GM12878 (cell line): ENCODE measurements at regions not wholly inside any gene's neighbourhood (a gene's known extent, or its start where the extent isn't known, plus 50 kb on each side); places are given as distances from the start of the nearest gene placed in this dataset.

ENCODE experiments used
- ATAC-seq: fragments of 200-7000 bp; cut with Tn5 transposase; 3 replicates; pipeline ENCODE4 v1.9.1; 2020; ENCODE audit warnings: mild to moderate bottlenecking, moderate library complexity
- BruUV-seq: library from RNA; stranded (reverse); fragments of 400-500 nt; replicated peaks from 2 replicates; lab custom pipeline; 2021; lab: Mats Ljungman, UMichigan
- CTCF ChIA-PET: fragments of 300-600 bp; sonication (Branson Sonifier 250); formaldehyde crosslinking; extraction: SDS; loops from one replicate; lab custom pipeline; 2021; ENCODE audit warnings: inconsistent platforms; lab: Yijun Ruan, JAX
- POLR2A ChIA-PET: fragments of 350-600 bp; formaldehyde crosslinking; extraction: SDS; loops from one replicate; lab custom pipeline; 2021; ENCODE audit warnings: inconsistent platforms; lab: Charles Lee
- RAD21 ChIA-PET: fragments of 300-600 bp; sonication (Branson Sonifier 250); formaldehyde crosslinking; loops from one replicate; lab custom pipeline; 2023; ENCODE audit warnings: antibody characterized with exemption; ENCODE audit not compliant: unreplicated experiment; lab: Charles Lee
- SMC1A ChIA-PET: fragments of 300-600 bp; sonication (Branson Sonifier 250); formaldehyde crosslinking; loops from one replicate; lab custom pipeline; 2023; ENCODE audit not compliant: unreplicated experiment, uncharacterized antibody; lab: Charles Lee
- DNase-seq: peaks from one replicate; pipeline ENCODE4 v3.0.0-alpha.2; 2011; ENCODE audit warnings: low read depth, low spot score
- FAIRE-seq: peaks from 3 replicates; lab custom pipeline; 2011; peaks lifted over from hg19 to GRCh38; lab: Jason Lieb, UNC
- H2AFZ ChIP-seq: 2 replicates; pipeline ENCODE4 v1.6.0; 2011; ENCODE audit warnings: low read depth, low read length, control low read depth; ENCODE audit not compliant: control insufficient read depth
- H3K27ac ChIP-seq: 2 replicates; pipeline ENCODE4 v1.5.1; 2011; ENCODE audit warnings: control low read depth; ENCODE audit not compliant: control insufficient read depth, insufficient read depth
- H3K27me3 ChIP-seq, 2 experiments: replicated peaks in 1 of 2; 2 replicates each; pipeline versions ENCODE4 v1.6.0 to v1.6.1; 2011; ENCODE audit warnings: low read length in 1 of 2; ENCODE audit not compliant: control insufficient read depth in 2 of 2, insufficient read depth in 2 of 2
- H3K36me3 ChIP-seq, 2 experiments: 2 replicates each; pipeline ENCODE4 v1.5.1; 2011; ENCODE audit warnings: low read length in 1 of 2; ENCODE audit not compliant: control insufficient read depth in 2 of 2, insufficient read depth in 2 of 2
- H3K4me1 ChIP-seq: 2 replicates; pipeline ENCODE4 v1.6.1; 2011; ENCODE audit warnings: mild to moderate bottlenecking, low read length, moderate library complexity, mixed read lengths; ENCODE audit not compliant: control insufficient read depth, insufficient read depth
- H3K4me2 ChIP-seq: 2 replicates; pipeline ENCODE4 v1.6.0; 2011; ENCODE audit warnings: control low read depth; ENCODE audit not compliant: control insufficient read depth, insufficient read depth
- H3K4me3 ChIP-seq: fragments of 200-600 bp; sonication (generic); 2 replicates; pipeline ENCODE4 v1.5.1; 2016
- H3K79me2 ChIP-seq: 2 replicates; pipeline ENCODE4 v1.6.0; 2011; ENCODE audit warnings: low read length; ENCODE audit not compliant: control insufficient read depth, insufficient read depth
- H3K9ac ChIP-seq: 2 replicates; pipeline ENCODE4 v1.8.0; 2011; ENCODE audit warnings: low read length, control low read depth, mixed read lengths; ENCODE audit not compliant: control insufficient read depth, insufficient read depth
- H3K9me3 ChIP-seq: replicated peaks from 3 replicates; pipeline ENCODE4 v1.5.1; 2011; ENCODE audit warnings: mild to moderate bottlenecking, low read length; ENCODE audit not compliant: control insufficient read depth, insufficient read depth
- H4K20me1 ChIP-seq: 2 replicates; pipeline ENCODE4 v1.6.0; 2011; ENCODE audit not compliant: control insufficient read depth, insufficient read depth
- CEBPB ChIP-seq, 2 experiments: fragments of 150-350 bp in 1 of 2; IDR thresholded peaks; 2 replicates each; pipeline ENCODE4 v1.6.1; 2012 to 2014; ENCODE audit warnings: low read depth in 2 of 2, low read length in 2 of 2, borderline replicate concordance in 1 of 2, inconsistent platforms in 1 of 2
- NR2F1 ChIP-seq: fragments of 450-650 bp; conservative IDR thresholded peaks from 2 replicates; pipeline ENCODE4 v1.6.1; 2017; ENCODE audit warnings: mild to moderate bottlenecking
- RAD21 ChIP-seq: IDR thresholded peaks from 2 replicates; pipeline ENCODE4 v1.6.1; 2011; ENCODE audit warnings: mild to moderate bottlenecking, low read depth, low read length, moderate library complexity; ENCODE audit not compliant: insufficient read depth
- ZNF24 ChIP-seq: fragments of 450-650 bp; IDR thresholded peaks from 2 replicates; pipeline ENCODE4 v1.6.1; 2017; ENCODE audit warnings: antibody characterized with exemption, mild to moderate bottlenecking
- WGBS: methylation state at CpG from one replicate; pipeline ENCODE4 v1.1.6; 2016; ENCODE audit warnings: low lambda C conversion rate; ENCODE audit not compliant: insufficient replicate concordance, insufficient coverage; ENCODE audit errors: missing lambda C conversion rate; 5-methylcytosine and 5-hydroxymethylcytosine counted together
- in situ Hi-C: fragments of 300-500 bp; cut with MboI; formaldehyde crosslinking; loops from 9 replicates; pipeline ENCODE4 v1.14.3; 2018; ENCODE audit warnings: mixed read lengths
- intact Hi-C: fragments of 100-400 bp; cut with micrococcal nuclease; formaldehyde crosslinking; loops from one replicate; pipeline ENCODE4 v1.14.2; 2022; ENCODE audit not compliant: unreplicated experiment
- TF ChIP-seq, protein P1 (sequence below): IDR thresholded peaks from 2 replicates; pipeline ENCODE4 v1.6.1; 2012; ENCODE audit warnings: improper control_type of control experiment, low read depth, low read length; ENCODE audit not compliant: insufficient replicate concordance

DNA sequence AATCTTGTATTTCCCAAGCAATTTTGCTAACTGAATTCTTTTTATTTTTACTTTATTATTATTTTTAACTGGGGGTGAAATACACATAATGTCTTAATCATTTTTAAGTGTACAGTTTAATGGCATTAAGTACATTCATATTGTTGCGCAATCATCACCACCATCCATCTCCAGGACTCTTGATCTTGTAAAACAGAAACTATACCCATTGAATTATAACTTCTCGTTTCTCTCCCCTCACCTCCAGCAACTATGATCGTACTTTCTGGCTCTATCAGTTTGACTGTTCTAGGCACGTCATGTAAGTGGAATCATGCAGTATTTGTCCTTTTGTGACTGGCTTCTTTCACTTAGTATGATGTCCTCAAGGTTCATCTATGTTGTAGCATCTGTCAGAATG lies 108.8 kb downstream of the ARL5B start:
- SMC1A ChIA-PET = no interaction called here

More for the DNA sequence above, 108.8 kb downstream of the ARL5B start:
- no peaks in the 10 kb centered on the region for H3K27me3 ChIP-seq
- no peaks in the 10 kb centered on the region for H4K20me1 ChIP-seq
- TF ChIP-seq ZNF24 = no peak
- no peak for TF ChIP-seq NR2F1
- no peak for TF ChIP-seq RAD21
- TF ChIP-seq CEBPB (IDR thresholded peaks at IDR 0.05; ENCODE audit: borderline replicate concordance in 1 of 2, low read depth in 2 of 2, low read length in 2 of 2) = peak in 1 of 2 experiments; percentile 54; a peak in 1 of 4 replicates
- TF ChIP-seq, protein P1, sequence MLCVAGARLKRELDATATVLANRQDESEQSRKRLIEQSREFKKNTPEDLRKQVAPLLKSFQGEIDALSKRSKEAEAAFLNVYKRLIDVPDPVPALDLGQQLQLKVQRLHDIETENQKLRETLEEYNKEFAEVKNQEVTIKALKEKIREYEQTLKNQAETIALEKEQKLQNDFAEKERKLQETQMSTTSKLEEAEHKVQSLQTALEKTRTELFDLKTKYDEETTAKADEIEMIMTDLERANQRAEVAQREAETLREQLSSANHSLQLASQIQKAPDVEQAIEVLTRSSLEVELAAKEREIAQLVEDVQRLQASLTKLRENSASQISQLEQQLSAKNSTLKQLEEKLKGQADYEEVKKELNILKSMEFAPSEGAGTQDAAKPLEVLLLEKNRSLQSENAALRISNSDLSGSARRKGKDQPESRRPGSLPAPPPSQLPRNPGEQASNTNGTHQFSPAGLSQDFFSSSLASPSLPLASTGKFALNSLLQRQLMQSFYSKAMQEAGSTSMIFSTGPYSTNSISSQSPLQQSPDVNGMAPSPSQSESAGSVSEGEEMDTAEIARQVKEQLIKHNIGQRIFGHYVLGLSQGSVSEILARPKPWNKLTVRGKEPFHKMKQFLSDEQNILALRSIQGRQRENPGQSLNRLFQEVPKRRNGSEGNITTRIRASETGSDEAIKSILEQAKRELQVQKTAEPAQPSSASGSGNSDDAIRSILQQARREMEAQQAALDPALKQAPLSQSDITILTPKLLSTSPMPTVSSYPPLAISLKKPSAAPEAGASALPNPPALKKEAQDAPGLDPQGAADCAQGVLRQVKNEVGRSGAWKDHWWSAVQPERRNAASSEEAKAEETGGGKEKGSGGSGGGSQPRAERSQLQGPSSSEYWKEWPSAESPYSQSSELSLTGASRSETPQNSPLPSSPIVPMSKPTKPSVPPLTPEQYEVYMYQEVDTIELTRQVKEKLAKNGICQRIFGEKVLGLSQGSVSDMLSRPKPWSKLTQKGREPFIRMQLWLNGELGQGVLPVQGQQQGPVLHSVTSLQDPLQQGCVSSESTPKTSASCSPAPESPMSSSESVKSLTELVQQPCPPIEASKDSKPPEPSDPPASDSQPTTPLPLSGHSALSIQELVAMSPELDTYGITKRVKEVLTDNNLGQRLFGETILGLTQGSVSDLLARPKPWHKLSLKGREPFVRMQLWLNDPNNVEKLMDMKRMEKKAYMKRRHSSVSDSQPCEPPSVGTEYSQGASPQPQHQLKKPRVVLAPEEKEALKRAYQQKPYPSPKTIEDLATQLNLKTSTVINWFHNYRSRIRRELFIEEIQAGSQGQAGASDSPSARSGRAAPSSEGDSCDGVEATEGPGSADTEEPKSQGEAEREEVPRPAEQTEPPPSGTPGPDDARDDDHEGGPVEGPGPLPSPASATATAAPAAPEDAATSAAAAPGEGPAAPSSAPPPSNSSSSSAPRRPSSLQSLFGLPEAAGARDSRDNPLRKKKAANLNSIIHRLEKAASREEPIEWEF = no peak
- ChIA-PET RAD21 (no interaction called here), CTCF (no interaction called here), POLR2A (no interaction called here)
- H2AFZ ChIP-seq = no peak overlapping the region
- H3K79me2 ChIP-seq = no peaks in the 10 kb centered on the region
- no peak overlapping the region for H3K4me2 ChIP-seq
- no peaks in the 10 kb centered on the region for H3K4me1 ChIP-seq
- BruUV-seq = no TSS peak
- in situ Hi-C loops = no loop called here
- FAIRE-seq = no peak
- H3K36me3 ChIP-seq = no peaks in the 10 kb centered on the region
- no peak overlapping the region for H3K4me3 ChIP-seq
- ATAC-seq = no peak
- no peak overlapping the region for H3K9ac ChIP-seq
- intact Hi-C loops = no loop called here
- H3K9me3 ChIP-seq = no peaks in the 10 kb centered on the region
- no peak for DNase-seq
- no peak overlapping the region for H3K27ac ChIP-seq
- WGBS = 36% methylated on average over 4 of the region's 4 CpGs
